Heart right ventricle (tissue), 16 donors: ENCODE measurements at regions not wholly inside any gene's neighbourhood (a gene's known extent, or its start where the extent isn't known, plus 50 kb on each side); places are given as distances from the start of the nearest gene placed in this dataset.

Experiments
- ATAC-seq, 8 donors: fragments of 200-7000 bp; cut with Tn5 transposase; one replicate each; pipeline ENCODE4 v1.9.1; 2020; ENCODE audit warnings: mild to moderate bottlenecking in 8 of 8, moderate library complexity in 8 of 8, moderate number of reproducible peaks in 1 of 8
- DNase-seq, 2 donors: peaks; one replicate each; pipeline ENCODE4 v3.0.0-alpha.2; 2020
- H3K27ac ChIP-seq, 10 donors: fragments of 200-600 bp; sonication (generic) in 2 of 10; one replicate each; pipeline versions ENCODE4 v1.5.0 to v1.8.0; 2020 to 2022; ENCODE audit warnings: mild to moderate bottlenecking in 3 of 10
- H3K27me3 ChIP-seq, 7 donors: fragments of 200-600 bp; one replicate each; pipeline ENCODE4 v1.8.0; 2021 to 2022; ENCODE audit warnings: mild to moderate bottlenecking in 2 of 7
- H3K36me3 ChIP-seq, 9 donors: fragments of 200-600 bp; sonication (generic) in 1 of 9; one replicate each; pipeline versions ENCODE4 v1.5.0 to v1.8.0; 2020 to 2022; ENCODE audit warnings: mild to moderate bottlenecking in 2 of 9
- H3K4me1 ChIP-seq, 9 donors: fragments of 200-600 bp; sonication (generic) in 1 of 9; one replicate each; pipeline versions ENCODE4 v1.5.0 to v1.8.0; 2020 to 2022; ENCODE audit warnings: mild to moderate bottlenecking in 4 of 9
- H3K4me3 ChIP-seq, 10 donors: fragments of 200-600 bp; sonication (generic) in 2 of 10; one replicate each; pipeline versions ENCODE4 v1.5.0 to v1.8.0; 2020 to 2022; ENCODE audit warnings: mild to moderate bottlenecking in 7 of 10, moderate library complexity in 2 of 10
- H3K9me3 ChIP-seq, 11 donors: fragments of 200-600 bp in 10 of 11; sonication (generic) in 2 of 11; one replicate each; pipeline versions ENCODE4 v1.5.0 to v1.8.0; 2013 to 2022; ENCODE audit warnings: mild to moderate bottlenecking in 2 of 11, control low read depth in 1 of 11, moderate library complexity in 1 of 11
- WGBS, 2 donors: extraction: QIAGEN DNeasy Blood & Tissue Kit; methylation state at CpG; one replicate each; pipeline ENCODE4 v1.1.7; 2013; ENCODE audit warnings: inconsistent platforms in 1 of 2; 5-methylcytosine and 5-hydroxymethylcytosine counted together
- intact Hi-C, 10 donors: fragments of 100-400 bp; cut with DNase I; formaldehyde crosslinking; loops; one replicate each; pipeline versions ENCODE4 v1.11.1 to v1.14.2; 2022
- TF ChIP-seq, protein P1 (sequence below), 9 donors: fragments of 200-600 bp; sonication (generic) in 2 of 9; IDR thresholded peaks; one replicate each; pipeline versions ENCODE4 v1.5.0 to v1.8.0; 2021 to 2022; ENCODE audit warnings: antibody characterized with exemption in 9 of 9, mild to moderate bottlenecking in 5 of 9, moderate library complexity in 1 of 9
- donor health status: Arrhythmogenic right ventricular cardiomyopathy.
- donor health status: ischemic (EF 13 %, LVEDD 7.1; RV severe dilation, severe dysfunction).
- donor health status: healthy with polysubstance abuse.
- donor health status: DM: no; HTN: yes; CAD: no.
- donor health status: DM: no; HTN: no; CAD: no.
- donor health status: ischemic (EF 25% LVEDD 6.9; RV normal size, moderate dysfunction).
- donor health status: ischemic (EF 25% LVEDD 5.7; RV mildly dilated, moderate dysfunction).
- donor health status: healthy.
- donor health status: DM: yes; HTN: yes; CAD: no.
- donor health status: Ischemic cardiomyopathy.
- donor health status: ischemic (EF 35%, LVEDD 5.7; RV mildly dilated, moderate dysfunction).
- donor health status: nonischemic (EF 11% LVEDD 7.7; RV severe dilation, severe dysfunction).
- donor health status: DM: yes; HTN: yes; CAD: no.
- donor health status: PGD.
- donor health status: ischemic (EF 29% LVEDD 5.4; RV normal size, mild dysfunction).
- donor health status: nonischemic (EF 23%, LVEDD 6.1; RV moderate dilation, normal function).

DNA sequence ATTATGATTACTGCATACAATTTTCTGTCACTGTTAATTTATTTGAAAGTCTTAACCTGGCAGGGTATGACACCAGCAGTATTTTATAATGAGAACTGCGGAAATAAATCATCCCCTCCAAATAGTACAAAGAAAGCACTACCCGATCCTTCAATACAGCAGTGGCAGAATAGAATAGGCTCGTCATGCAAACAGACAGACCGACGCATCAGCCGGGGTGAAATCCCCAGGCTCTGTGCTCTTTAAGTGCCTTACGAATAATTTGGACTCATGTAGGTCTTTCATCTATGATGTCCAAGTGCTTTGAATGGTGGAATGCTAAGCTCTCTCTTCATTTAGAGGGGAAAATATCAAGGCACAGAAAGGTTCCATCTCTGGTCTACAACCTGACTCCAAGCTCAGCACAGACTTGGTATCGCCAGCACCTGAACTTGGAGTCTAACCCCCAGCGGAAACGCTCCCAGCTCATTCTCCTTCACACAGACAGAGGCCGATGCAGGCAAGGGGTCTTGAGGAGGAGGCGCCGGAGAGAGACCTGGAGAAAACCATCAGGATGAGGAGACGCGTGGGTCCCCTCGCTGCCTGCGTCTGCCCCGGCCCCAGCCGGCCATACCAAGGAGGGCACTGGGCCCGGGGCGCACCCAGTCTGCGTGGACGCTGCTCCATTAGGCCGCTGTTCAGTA, 568.1 kb upstream of the MKI67 start:
- no peak overlapping the region for H3K27ac ChIP-seq
- no peaks in the 10 kb centered on the region for H3K9me3 ChIP-seq
- no peaks in the 10 kb centered on the region for H3K4me1 ChIP-seq
- peaks cover 0 to 31% (median 14%) of the 10 kb centered on the region in 7 donors for H3K27me3 ChIP-seq
- no peaks in the 10 kb centered on the region for H3K36me3 ChIP-seq
- intact Hi-C loops: no loop called here
- 91 to 94% methylated on average over 24 of the region's 24 CpGs for WGBS, 2 donors
- ATAC-seq: no peak
- DNase-seq: no peak
- TF ChIP-seq, protein P1, sequence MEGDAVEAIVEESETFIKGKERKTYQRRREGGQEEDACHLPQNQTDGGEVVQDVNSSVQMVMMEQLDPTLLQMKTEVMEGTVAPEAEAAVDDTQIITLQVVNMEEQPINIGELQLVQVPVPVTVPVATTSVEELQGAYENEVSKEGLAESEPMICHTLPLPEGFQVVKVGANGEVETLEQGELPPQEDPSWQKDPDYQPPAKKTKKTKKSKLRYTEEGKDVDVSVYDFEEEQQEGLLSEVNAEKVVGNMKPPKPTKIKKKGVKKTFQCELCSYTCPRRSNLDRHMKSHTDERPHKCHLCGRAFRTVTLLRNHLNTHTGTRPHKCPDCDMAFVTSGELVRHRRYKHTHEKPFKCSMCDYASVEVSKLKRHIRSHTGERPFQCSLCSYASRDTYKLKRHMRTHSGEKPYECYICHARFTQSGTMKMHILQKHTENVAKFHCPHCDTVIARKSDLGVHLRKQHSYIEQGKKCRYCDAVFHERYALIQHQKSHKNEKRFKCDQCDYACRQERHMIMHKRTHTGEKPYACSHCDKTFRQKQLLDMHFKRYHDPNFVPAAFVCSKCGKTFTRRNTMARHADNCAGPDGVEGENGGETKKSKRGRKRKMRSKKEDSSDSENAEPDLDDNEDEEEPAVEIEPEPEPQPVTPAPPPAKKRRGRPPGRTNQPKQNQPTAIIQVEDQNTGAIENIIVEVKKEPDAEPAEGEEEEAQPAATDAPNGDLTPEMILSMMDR (IDR thresholded peaks at IDR 0.05): no peak
- no peak overlapping the region for H3K4me3 ChIP-seq

DNA sequence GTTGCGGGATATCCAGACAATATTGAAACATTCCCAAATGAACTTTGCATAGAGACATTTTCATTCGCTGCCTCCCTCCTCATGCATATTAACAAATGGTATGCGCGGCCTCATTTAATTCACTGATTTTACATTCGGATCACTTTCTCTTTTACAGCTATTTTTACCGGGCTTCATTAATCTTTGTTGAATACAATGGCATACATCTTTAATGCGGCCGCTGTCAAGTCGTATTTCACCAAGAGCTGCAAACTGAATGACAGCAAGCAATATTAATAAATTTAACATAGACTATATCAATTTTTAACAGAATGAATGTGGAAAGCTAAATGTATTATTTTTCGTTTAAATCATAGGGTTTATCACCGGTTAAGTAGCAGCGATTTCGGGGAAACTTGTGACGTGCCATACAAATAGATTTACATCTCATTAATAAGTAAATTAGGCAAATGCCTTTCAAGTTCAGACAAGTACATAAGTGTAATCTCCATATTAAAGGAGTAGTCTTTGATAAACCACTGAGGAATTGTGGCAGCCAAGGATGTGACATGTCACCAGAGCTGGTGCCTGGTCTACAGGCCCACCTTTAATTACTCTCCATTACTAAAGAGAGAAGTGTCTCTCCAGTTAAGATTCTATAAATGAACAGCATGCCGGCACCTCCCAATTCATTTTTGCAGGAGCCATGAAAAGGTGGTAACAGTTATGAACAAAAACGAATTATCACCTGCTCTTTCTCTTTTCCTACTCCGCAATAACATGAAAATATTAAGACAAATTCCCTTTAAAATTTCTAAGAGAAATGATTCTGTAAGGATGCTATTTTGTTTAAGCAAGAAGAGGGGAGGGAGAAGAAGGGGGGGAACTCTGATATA, 568.9 kb upstream of the MKI67 start:
- H3K27ac ChIP-seq: no peak overlapping the region
- DNase-seq (no peak), ATAC-seq (no peak)
- peaks cover 0 to 28% (median 14%) of the 10 kb centered on the region in 7 donors for H3K27me3 ChIP-seq
- intact Hi-C loops: no loop called here
- no peaks in the 10 kb centered on the region for H3K4me1 ChIP-seq
- H3K4me3 ChIP-seq: no peak overlapping the region
- TF ChIP-seq, protein P1 (IDR thresholded peaks at IDR 0.05): no peak
- no peaks in the 10 kb centered on the region for H3K36me3 ChIP-seq
- WGBS, 2 donors: 95 to 96% methylated on average over 17 of the region's 17 CpGs
- H3K9me3 ChIP-seq: no peaks in the 10 kb centered on the region

DNA sequence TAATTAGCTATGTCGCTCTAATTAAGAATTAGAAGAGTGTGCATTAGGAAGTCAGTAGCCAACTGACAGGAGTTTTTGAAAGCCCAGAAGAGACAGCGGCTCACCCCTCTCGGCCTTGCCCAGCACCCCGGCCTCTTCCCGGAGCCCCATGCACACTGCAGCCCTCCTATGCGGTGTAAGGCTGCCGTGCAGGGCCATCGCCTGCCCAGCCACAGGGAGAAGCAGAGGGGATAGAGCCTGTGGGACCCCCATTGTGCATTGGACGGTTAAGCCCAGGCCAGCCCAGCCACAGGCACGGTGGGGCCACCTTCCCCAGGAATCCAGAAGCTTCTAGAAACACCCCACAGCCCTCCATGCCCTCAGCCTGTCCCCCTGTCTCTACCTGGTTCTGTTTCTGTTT, 569.7 kb upstream of the MKI67 start:
- 79 to 81% methylated on average over 10 of the region's 10 CpGs for WGBS, 2 donors
- Histone ChIP-seq H3K9me3 (no peaks in the 10 kb centered on the region), H3K4me3 (no peak overlapping the region), H3K27me3 (peaks cover 0 to 27% (median 14%) of the 10 kb centered on the region in 7 donors), H3K36me3 (no peaks in the 10 kb centered on the region), H3K4me1 (no peaks in the 10 kb centered on the region), H3K27ac (no peak overlapping the region)
- TF ChIP-seq, protein P1 (IDR thresholded peaks at IDR 0.05): no peak
- ATAC-seq (no peak), DNase-seq (no peak)
- intact Hi-C loops: no loop called here

DNA sequence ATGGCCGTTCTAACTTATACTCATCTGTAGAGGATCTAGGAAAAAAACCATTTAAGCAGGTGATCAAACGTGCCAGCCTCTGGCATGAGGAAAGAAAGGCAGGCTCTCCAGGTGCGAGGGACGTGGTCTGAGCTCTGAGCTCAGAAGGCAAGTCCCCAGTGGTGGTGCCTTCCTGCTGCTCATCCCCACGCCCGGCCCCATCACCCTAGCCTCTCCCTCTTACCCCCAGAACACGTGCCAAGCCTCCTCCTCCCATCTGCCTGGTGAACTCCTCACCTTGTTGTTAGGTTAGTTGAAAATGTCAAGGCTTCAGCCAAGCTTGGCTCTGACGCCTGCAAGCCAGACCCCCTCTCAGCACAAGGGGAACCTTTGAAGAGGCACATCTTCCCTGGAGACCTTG, 571.2 kb upstream of the MKI67 start:
- Histone ChIP-seq H3K27me3 (peaks cover 0 to 32% (median 14%) of the 10 kb centered on the region in 7 donors), H3K9me3 (no peaks in the 10 kb centered on the region), H3K4me1 (no peaks in the 10 kb centered on the region), H3K27ac (no peak overlapping the region), H3K4me3 (no peak overlapping the region), H3K36me3 (no peaks in the 10 kb centered on the region)
- no peak for ATAC-seq
- 71 to 75% methylated on average over 8 of the region's 8 CpGs for WGBS, 2 donors
- no peak for DNase-seq
- intact Hi-C loops: no loop called here
- TF ChIP-seq, protein P1 (IDR thresholded peaks at IDR 0.05): no peak
